Osteocyte (in vitro differentiated cells): ENCODE measurements at regions not wholly inside any gene's neighbourhood (a gene's known extent, or its start where the extent isn't known, plus 50 kb on each side); places are given as distances from the start of the nearest gene placed in this dataset.

Experiments used
- DNase-seq: peaks from one replicate; pipeline ENCODE4 v3.0.0; 2021; ENCODE audit warnings: mixed read lengths; ENCODE audit not compliant: unreplicated experiment; ENCODE audit errors: extremely low spot score
- H3K27ac Mint-ChIP-seq: one replicate; pipeline ENCODE4 v1.8.0; 2021; ENCODE audit warnings: mild to moderate bottlenecking, mixed read lengths; ENCODE audit not compliant: unreplicated experiment
- H3K27me3 Mint-ChIP-seq: one replicate; pipeline ENCODE4 v1.8.0; 2021; ENCODE audit warnings: mixed read lengths; ENCODE audit not compliant: unreplicated experiment
- H3K36me3 Mint-ChIP-seq: one replicate; pipeline ENCODE4 v1.8.0; 2021; ENCODE audit warnings: mixed read lengths; ENCODE audit not compliant: unreplicated experiment
- H3K4me1 Mint-ChIP-seq: one replicate; pipeline ENCODE4 v1.8.0; 2021; ENCODE audit warnings: mixed read lengths; ENCODE audit not compliant: unreplicated experiment
- H3K4me3 Mint-ChIP-seq: one replicate; pipeline ENCODE4 v1.8.0; 2021; ENCODE audit warnings: mild to moderate bottlenecking, moderate library complexity, mixed read lengths; ENCODE audit not compliant: unreplicated experiment
- H3K9me3 Mint-ChIP-seq: one replicate; pipeline ENCODE4 v1.8.0; 2021; ENCODE audit warnings: mixed read lengths; ENCODE audit not compliant: unreplicated experiment
- TF ChIP-seq, protein P1 (sequence below): fragments of 200-600 bp; sonication (generic); IDR thresholded peaks from 2 replicates; pipeline ENCODE4 v1.5.0; 2021; ENCODE audit warnings: antibody characterized with exemption, mild to moderate bottlenecking, moderate library complexity

DNA sequence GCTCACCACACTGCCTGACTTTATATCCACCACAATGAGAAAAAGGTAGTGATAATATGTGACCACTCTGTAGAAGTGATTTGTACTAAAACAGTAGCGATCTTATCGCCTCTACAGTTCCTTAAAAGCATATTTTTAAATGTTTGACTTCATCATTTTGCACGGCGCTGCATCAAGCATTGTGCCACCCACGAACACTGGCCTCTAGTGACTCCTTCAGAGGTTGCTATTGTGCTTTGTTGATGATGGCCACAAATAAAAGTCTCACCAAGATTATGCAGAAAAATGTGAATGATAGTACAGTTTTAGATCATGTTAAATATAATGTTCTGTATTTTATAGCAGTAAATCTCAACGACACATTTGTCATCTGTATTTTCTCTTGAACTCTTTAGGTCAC, 186.5 kb upstream of the NCAM2 start:
- no peaks in the 10 kb centered on the region for H3K27me3 Mint-ChIP-seq
- TF ChIP-seq, protein P1, sequence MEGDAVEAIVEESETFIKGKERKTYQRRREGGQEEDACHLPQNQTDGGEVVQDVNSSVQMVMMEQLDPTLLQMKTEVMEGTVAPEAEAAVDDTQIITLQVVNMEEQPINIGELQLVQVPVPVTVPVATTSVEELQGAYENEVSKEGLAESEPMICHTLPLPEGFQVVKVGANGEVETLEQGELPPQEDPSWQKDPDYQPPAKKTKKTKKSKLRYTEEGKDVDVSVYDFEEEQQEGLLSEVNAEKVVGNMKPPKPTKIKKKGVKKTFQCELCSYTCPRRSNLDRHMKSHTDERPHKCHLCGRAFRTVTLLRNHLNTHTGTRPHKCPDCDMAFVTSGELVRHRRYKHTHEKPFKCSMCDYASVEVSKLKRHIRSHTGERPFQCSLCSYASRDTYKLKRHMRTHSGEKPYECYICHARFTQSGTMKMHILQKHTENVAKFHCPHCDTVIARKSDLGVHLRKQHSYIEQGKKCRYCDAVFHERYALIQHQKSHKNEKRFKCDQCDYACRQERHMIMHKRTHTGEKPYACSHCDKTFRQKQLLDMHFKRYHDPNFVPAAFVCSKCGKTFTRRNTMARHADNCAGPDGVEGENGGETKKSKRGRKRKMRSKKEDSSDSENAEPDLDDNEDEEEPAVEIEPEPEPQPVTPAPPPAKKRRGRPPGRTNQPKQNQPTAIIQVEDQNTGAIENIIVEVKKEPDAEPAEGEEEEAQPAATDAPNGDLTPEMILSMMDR, result no peak
- DNase-seq, result no peak
- H3K4me3 Mint-ChIP-seq, result no peak overlapping the region
- H3K27ac Mint-ChIP-seq, result no peak overlapping the region
- peaks cover 4% of the 10 kb centered on the region for H3K9me3 Mint-ChIP-seq
- no peaks in the 10 kb centered on the region for H3K36me3 Mint-ChIP-seq
- H3K4me1 Mint-ChIP-seq, result no peaks in the 10 kb centered on the region

DNA sequence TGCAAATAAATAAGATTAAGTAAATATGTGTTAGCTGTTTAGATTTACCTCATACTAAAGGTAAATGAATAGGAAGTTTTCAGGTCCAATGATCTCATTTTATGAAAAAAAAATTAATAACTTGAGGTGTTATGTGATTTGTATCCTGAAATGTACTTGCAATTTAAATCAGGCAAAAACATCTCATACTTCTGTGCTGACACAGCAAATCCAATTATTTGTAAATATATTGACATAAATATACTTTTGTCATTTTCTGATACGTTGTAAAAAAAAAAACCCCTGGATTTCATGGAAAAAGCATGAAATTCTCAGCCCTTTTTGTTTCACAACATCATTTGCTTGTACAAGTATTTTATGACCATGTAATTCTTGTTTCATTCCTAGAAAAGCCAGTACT, 184.1 kb upstream of the NCAM2 start:
- Mint-ChIP-seq H3K36me3 (no peaks in the 10 kb centered on the region), H3K27me3 (no peaks in the 10 kb centered on the region), H3K9me3 (peaks cover 8% of the 10 kb centered on the region), H3K4me3 (no peak overlapping the region), H3K4me1 (no peaks in the 10 kb centered on the region), H3K27ac (no peak overlapping the region)
- DNase-seq, result no peak
- TF ChIP-seq, protein P1, result no peak

DNA sequence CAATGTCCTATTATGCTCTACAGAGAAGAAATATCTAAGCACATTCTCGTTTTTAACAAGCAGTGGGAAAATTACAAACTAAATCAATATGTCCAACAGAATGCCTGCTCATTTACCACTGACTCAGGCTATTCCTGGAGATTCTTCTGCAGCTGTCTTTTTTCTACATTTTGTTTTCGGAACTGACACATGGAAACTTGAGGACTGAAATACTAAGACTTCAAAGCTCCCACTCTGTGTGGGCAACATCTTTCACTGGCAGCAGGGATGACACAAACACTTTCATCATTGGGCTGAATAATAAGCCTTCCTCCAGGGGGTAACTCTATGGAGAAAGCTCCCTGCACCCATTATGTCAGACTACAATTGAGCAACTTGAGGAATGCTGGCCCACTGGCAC, 175.5 kb upstream of the NCAM2 start:
- DNase-seq, result no peak
- peaks cover 5% of the 10 kb centered on the region for H3K27me3 Mint-ChIP-seq
- peaks cover 5% of the 10 kb centered on the region for H3K4me1 Mint-ChIP-seq
- no peak overlapping the region for H3K27ac Mint-ChIP-seq
- TF ChIP-seq, protein P1, result no peak
- H3K36me3 Mint-ChIP-seq, result no peaks in the 10 kb centered on the region
- no peak overlapping the region for H3K4me3 Mint-ChIP-seq
- peaks cover 6% of the 10 kb centered on the region for H3K9me3 Mint-ChIP-seq

DNA sequence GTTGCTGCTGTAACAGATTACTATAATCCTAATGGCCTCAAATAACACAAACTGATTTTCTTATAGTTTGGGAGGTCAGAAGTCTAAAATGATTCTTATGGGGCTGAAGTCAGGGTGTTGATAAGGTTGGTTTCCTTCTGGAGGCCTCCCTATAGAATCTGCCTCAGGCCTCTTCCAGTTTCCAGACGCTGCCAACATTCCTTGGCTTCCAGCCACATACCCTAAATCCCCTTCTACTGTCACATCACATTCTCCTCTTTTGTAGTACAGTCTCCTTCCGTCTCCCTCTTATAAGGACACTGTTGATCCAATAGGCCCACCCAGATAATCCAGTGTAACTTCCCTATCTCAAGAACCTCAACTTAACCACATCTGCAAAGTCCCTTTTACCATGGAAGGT, 145.3 kb upstream of the NCAM2 start:
- no peak overlapping the region for H3K4me3 Mint-ChIP-seq
- H3K27ac Mint-ChIP-seq, result no peak overlapping the region
- TF ChIP-seq, protein P1, result no peak
- peaks cover 2% of the 10 kb centered on the region for H3K27me3 Mint-ChIP-seq
- H3K9me3 Mint-ChIP-seq, result peaks cover 11% of the 10 kb centered on the region
- no peak for DNase-seq
- H3K36me3 Mint-ChIP-seq, result no peaks in the 10 kb centered on the region
- peaks cover 4% of the 10 kb centered on the region for H3K4me1 Mint-ChIP-seq

DNA sequence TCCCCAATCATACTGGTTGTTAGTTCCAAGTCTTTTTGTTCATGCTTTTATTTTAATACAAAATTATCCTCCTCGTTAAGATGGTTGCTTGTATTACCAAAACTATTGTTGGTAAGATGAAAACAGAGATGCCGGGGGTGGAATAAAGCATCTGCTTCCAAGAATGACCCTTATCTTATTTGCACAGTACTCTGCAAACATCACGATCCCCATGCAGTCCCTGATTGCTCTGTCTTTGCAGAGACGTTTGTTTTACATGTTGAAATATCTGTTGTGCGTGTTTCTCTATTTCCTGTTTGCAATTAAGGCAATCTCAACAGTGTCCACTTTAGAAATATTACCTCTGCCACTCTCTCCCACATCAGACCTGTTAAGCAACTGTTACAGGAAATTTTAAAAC, 141.3 kb upstream of the NCAM2 start:
- peaks cover 2% of the 10 kb centered on the region for H3K27me3 Mint-ChIP-seq
- no peaks in the 10 kb centered on the region for H3K36me3 Mint-ChIP-seq

More for the DNA sequence above, 141.3 kb upstream of the NCAM2 start:
- no peak overlapping the region for H3K4me3 Mint-ChIP-seq
- TF ChIP-seq, protein P1, result no peak
- H3K9me3 Mint-ChIP-seq, result peaks cover 12% of the 10 kb centered on the region
- peaks cover 12% of the 10 kb centered on the region for H3K4me1 Mint-ChIP-seq
- H3K27ac Mint-ChIP-seq, result no peak overlapping the region
- DNase-seq, result no peak
